ENCODE measurements at regions not wholly inside any gene's neighbourhood (a gene's known extent, or its start where the extent isn't known, plus 50 kb on each side); places are given as distances from the start of the nearest gene placed in this dataset.

GRCh38 chr4:189291939-189292338, 648.7 kb upstream of the FRG1 start:
- TF ChIP-seq, protein P1, sequence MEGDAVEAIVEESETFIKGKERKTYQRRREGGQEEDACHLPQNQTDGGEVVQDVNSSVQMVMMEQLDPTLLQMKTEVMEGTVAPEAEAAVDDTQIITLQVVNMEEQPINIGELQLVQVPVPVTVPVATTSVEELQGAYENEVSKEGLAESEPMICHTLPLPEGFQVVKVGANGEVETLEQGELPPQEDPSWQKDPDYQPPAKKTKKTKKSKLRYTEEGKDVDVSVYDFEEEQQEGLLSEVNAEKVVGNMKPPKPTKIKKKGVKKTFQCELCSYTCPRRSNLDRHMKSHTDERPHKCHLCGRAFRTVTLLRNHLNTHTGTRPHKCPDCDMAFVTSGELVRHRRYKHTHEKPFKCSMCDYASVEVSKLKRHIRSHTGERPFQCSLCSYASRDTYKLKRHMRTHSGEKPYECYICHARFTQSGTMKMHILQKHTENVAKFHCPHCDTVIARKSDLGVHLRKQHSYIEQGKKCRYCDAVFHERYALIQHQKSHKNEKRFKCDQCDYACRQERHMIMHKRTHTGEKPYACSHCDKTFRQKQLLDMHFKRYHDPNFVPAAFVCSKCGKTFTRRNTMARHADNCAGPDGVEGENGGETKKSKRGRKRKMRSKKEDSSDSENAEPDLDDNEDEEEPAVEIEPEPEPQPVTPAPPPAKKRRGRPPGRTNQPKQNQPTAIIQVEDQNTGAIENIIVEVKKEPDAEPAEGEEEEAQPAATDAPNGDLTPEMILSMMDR (IDR thresholded peaks at IDR 0.05), result no peak
- no peak for TF ChIP-seq TCF7L2 (IDR thresholded peaks at IDR 0.05; ENCODE audit: low read depth, low read length)
- TF ChIP-seq POLR2AphosphoS5 (IDR thresholded peaks at IDR 0.05; ENCODE audit: low read depth, low read length), result no peak
- TF ChIP-seq, protein P2, sequence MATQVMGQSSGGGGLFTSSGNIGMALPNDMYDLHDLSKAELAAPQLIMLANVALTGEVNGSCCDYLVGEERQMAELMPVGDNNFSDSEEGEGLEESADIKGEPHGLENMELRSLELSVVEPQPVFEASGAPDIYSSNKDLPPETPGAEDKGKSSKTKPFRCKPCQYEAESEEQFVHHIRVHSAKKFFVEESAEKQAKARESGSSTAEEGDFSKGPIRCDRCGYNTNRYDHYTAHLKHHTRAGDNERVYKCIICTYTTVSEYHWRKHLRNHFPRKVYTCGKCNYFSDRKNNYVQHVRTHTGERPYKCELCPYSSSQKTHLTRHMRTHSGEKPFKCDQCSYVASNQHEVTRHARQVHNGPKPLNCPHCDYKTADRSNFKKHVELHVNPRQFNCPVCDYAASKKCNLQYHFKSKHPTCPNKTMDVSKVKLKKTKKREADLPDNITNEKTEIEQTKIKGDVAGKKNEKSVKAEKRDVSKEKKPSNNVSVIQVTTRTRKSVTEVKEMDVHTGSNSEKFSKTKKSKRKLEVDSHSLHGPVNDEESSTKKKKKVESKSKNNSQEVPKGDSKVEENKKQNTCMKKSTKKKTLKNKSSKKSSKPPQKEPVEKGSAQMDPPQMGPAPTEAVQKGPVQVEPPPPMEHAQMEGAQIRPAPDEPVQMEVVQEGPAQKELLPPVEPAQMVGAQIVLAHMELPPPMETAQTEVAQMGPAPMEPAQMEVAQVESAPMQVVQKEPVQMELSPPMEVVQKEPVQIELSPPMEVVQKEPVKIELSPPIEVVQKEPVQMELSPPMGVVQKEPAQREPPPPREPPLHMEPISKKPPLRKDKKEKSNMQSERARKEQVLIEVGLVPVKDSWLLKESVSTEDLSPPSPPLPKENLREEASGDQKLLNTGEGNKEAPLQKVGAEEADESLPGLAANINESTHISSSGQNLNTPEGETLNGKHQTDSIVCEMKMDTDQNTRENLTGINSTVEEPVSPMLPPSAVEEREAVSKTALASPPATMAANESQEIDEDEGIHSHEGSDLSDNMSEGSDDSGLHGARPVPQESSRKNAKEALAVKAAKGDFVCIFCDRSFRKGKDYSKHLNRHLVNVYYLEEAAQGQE (IDR thresholded peaks at IDR 0.05; ENCODE audit: insufficient read depth in 1 of 2, low read depth in 2 of 2, low read length in 1 of 2), result no peak
